SK-N-MC (cell line): ENCODE measurements at regions not wholly inside any gene's neighbourhood (a gene's known extent, or its start where the extent isn't known, plus 50 kb on each side); places are given as distances from the start of the nearest gene placed in this dataset.

ENCODE experiments used
- DNase-seq: peaks from one replicate; pipeline ENCODE4 v3.0.0-alpha.2; 2011; ENCODE audit warnings: low read depth, low spot score
- H3K27ac ChIP-seq: fragments of 200-600 bp; sonication (generic); 2 replicates; pipeline ENCODE4 v1.5.1; 2016; ENCODE audit warnings: mixed run types
- H3K36me3 ChIP-seq: fragments of 200-600 bp; sonication (generic); 2 replicates; pipeline ENCODE4 v1.6.1; 2017; ENCODE audit warnings: antibody characterized with exemption, low read length, mixed read lengths; ENCODE audit not compliant: insufficient read depth
- H3K4me3 ChIP-seq: fragments of 200-600 bp; sonication (generic); 2 replicates; pipeline ENCODE4 v1.5.1; 2016
- H3K9ac ChIP-seq: fragments of 200-600 bp; sonication (generic); 2 replicates; pipeline ENCODE4 v1.8.0; 2017; ENCODE audit warnings: mixed run types, mixed read lengths; ENCODE audit not compliant: insufficient read length
- H3K9me3 ChIP-seq: fragments of 200-600 bp; sonication (generic); 2 replicates; pipeline ENCODE4 v1.6.1; 2017; ENCODE audit warnings: low read depth, mild to moderate bottlenecking, antibody characterized with exemption, low read length, moderate library complexity, mixed read lengths
- EZH2 ChIP-seq: fragments of 200-600 bp; sonication (generic); IDR thresholded peaks from one replicate; pipeline ENCODE4 v1.6.1; 2017; ENCODE audit warnings: antibody characterized with exemption
- FOXP2 ChIP-seq: optimal IDR thresholded peaks from 2 replicates; pipeline ENCODE3; 2011; ENCODE audit warnings: mild to moderate bottlenecking, moderate library complexity; ENCODE audit not compliant: insufficient read depth; ENCODE audit errors: extremely low read length, control extremely low read depth
- POLR2AphosphoS5 ChIP-seq: IDR thresholded peaks from 2 replicates; pipeline ENCODE4 v1.6.1; 2012; ENCODE audit warnings: mild to moderate bottlenecking, low read depth, low read length, borderline replicate concordance

DNA sequence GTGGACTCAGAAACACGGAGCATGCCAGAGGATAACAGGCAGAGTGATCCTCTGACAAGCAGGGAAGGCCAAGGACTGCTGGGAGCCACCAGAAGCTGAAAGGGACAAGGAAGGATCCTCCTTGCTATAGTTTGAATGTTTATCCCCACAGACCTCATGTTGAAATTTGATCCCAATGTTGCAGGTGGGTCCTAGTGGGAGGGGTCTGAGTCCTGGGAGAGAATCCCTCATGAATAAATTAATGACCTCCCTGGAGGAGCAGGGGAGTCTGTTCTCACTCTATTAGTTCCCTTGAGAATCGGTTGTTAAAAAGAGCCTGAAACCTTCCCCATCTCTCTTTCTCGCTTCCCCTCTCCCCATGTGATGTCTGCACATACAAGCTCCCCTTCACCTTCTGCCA lies 124.4 kb downstream of the FBXO15 start:
- Histone ChIP-seq H3K27ac (no peak overlapping the region), H3K4me3 (no peak overlapping the region), H3K36me3 (no peaks in the 10 kb centered on the region), H3K9me3 (no peaks in the 10 kb centered on the region), H3K9ac (no peak overlapping the region)
- no peak for DNase-seq
- TF ChIP-seq POLR2AphosphoS5 (no peak), EZH2 (no peak), FOXP2 (no peak)

DNA sequence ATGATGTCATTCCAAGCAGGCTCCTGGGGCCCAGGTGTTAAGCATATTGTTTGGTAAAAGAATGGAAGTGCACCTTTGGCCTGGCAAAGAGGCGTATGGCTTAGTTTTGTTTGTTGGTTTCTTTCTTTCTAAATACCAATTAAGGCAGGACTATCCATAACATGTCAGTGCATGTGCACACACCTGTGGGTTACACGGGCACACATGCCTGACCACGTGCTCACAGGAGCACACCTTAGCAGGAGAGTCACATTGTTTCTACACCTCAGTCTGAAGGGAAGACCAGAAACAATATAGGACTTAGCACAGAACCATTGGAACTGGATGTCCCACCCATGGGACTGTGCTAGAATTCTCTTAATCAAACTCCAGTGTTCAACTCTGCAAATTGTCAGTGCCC lies 127.8 kb downstream of the FBXO15 start:
- Histone ChIP-seq H3K36me3 (no peaks in the 10 kb centered on the region), H3K27ac (no peak overlapping the region)
- TF ChIP-seq FOXP2 (no peak), EZH2 (no peak), POLR2AphosphoS5 (no peak)

DNA sequence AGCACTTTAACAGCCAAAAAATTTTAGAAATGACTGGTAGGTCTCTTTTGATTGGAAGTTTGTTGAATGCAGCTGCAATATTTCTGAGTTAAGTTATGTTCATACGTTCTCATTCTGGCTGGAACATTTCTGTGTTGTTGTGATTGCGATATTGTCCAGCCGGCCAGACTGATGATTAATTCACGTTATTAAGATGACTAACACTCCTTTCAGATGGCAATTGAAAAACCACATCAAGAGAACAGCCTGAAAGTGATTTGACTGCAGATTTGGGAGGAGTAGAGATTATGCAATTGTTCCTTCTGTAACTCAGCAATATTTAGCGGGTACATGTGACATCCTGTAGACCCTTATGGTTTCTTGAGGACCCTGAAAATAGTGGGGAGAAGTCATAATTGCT lies 133.7 kb downstream of the FBXO15 start:
- H3K4me3 ChIP-seq = no peak overlapping the region
- TF ChIP-seq FOXP2 (no peak), POLR2AphosphoS5 (no peak)

More for the DNA sequence above, 127.8 kb downstream of the FBXO15 start:
- DNase-seq = no peak
- Histone ChIP-seq H3K9ac (no peak overlapping the region), H3K9me3 (no peaks in the 10 kb centered on the region), H3K4me3 (no peak overlapping the region)

DNA sequence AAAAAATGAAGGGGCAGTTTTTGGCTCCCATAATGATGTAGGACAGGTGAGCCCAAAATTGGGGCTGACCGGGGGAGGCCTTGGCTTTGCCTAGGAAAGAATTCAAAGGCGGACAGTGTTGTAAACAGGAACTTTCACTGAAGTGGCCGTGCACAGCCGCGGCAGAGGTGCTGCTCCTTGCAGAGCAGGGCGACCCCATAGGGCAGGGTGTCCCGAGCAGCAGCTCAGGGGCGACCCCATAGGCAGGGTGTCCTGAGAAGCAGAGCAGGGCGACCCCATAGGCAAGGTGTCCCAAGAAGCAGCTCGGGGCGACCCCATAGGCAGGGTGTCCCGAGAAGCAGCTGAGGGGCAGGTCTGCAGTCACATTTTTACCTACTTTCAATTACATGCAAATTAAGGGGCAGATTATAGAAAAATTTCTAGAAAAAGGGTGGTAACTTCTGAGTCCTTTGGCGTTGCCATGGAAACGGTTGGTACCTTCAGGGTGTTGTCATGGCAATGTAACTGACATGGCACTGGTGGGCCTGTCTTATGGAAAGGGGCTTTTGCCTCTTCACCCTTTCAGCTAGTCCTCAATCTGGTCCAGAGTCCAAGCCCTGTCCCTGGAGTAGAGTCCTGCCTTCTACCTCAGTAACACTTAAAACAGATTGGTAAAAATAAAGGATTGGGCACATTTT lies 134.5 kb downstream of the FBXO15 start:
- Histone ChIP-seq H3K4me3 (no peak overlapping the region), H3K9me3 (no peaks in the 10 kb centered on the region), H3K27ac (no peak overlapping the region), H3K9ac (no peak overlapping the region), H3K36me3 (no peaks in the 10 kb centered on the region)
- DNase-seq = no peak
- TF ChIP-seq EZH2 (no peak), FOXP2 (no peak), POLR2AphosphoS5 (no peak)

More for the DNA sequence above, 133.7 kb downstream of the FBXO15 start:
- no peaks in the 10 kb centered on the region for H3K36me3 ChIP-seq
- no peaks in the 10 kb centered on the region for H3K9me3 ChIP-seq
- no peak overlapping the region for H3K27ac ChIP-seq
- H3K9ac ChIP-seq = no peak overlapping the region
- no peak for DNase-seq

DNA sequence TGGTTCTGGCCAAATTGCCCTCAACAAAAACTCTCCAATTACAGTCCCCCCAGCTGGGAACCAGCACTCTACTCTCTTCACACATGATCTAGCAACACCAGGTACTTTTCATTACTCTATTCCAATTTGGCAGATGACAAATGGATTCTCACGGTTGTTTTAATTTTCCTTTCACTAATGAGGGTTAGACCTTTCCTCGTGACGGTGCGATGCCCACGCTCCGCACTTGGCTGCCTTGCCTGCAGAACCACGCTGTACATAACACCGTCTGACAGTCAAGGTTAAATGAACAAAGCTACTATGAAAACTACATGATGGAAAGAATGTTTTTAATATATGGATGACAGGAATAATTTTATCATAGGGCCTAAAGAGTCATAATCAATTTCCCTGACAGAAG lies 141.5 kb downstream of the FBXO15 start:
- Histone ChIP-seq H3K9ac (no peak overlapping the region), H3K9me3 (no peaks in the 10 kb centered on the region), H3K36me3 (no peaks in the 10 kb centered on the region), H3K27ac (no peak overlapping the region), H3K4me3 (no peak overlapping the region)
- TF ChIP-seq POLR2AphosphoS5 (no peak), EZH2 (no peak), FOXP2 (no peak)
- DNase-seq = no peak

DNA sequence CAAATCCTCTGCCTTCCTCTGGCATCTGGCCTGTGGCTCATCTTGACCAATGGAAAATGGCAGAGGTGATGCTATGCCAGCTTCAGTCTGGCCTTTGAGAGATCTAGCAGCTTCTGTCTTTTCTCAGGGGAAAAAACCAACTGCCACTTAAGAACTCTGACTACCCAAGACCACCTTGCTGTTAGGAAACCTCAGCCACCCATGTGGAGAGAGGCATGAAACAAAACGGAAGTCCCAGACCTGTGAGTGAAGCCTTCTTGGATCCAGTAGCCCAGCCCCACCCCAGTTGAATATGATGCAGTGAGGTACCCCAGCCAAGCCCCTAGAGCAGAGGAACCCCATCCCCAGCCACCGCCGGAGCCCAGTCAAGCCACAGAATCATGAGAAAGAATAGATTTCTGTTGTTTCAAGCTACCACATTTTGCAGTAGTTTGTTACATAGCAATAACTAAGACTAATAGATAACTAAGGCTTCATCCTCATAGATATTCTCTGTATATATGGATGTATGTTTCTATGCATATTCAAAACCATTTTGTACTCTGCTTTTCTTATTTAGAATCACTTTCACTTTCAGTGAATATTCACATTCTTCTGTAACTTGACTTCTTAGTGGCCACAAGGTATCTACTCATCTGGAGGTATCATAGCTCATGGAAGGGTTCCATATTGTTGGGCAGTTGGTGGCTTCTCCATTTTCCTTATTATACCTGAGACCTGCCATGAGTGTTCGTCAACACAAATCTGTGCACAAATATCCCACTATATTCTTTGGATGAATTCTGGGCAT lies 142.1 kb downstream of the FBXO15 start:
- no peaks in the 10 kb centered on the region for H3K9me3 ChIP-seq
- TF ChIP-seq EZH2 (no peak), FOXP2 (no peak), POLR2AphosphoS5 (no peak)
- H3K9ac ChIP-seq = no peak overlapping the region
- no peak for DNase-seq
- H3K27ac ChIP-seq = no peak overlapping the region
- H3K36me3 ChIP-seq = no peaks in the 10 kb centered on the region
- no peak overlapping the region for H3K4me3 ChIP-seq

DNA sequence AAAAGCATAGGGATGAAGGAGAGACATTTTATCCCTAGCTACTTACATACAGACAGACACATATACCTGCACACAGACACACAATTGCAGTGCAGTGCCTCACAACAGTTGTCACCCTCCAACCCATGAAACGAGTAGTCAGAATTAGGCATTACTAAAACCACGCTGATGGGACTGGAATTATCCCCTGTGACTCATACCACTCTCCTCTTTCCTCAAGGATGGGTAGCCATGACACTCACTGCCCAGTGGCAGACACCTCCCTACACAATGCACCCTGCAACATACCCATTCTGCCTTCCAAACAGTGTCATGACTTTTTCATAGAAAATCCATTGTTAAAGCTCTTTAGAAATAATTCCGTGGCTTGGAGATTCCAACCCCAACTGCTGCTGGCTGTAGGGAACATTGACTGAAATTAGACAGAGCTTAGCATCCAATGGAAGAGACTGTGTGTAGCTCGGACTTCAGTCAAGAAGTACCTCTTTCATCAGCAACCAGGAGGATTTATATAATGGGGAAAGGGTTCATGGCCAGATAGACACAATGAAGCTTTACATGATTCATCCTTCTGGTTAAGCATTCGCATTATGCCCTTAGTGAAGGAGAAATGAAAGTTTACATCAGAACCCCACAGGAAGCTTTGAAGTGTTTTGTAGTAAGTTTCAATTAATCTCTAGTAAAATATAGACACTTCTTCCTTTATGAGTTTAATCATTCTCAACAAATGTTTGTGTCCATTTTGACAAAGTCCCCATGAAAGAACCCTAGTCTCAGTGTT lies 155.2 kb downstream of the FBXO15 start:
- no peak overlapping the region for H3K9ac ChIP-seq
- no peak for DNase-seq
- H3K36me3 ChIP-seq = no peaks in the 10 kb centered on the region
- H3K9me3 ChIP-seq = no peaks in the 10 kb centered on the region
- TF ChIP-seq FOXP2 (no peak), EZH2 (no peak), POLR2AphosphoS5 (no peak)
- no peak overlapping the region for H3K4me3 ChIP-seq
- H3K27ac ChIP-seq = no peak overlapping the region

DNA sequence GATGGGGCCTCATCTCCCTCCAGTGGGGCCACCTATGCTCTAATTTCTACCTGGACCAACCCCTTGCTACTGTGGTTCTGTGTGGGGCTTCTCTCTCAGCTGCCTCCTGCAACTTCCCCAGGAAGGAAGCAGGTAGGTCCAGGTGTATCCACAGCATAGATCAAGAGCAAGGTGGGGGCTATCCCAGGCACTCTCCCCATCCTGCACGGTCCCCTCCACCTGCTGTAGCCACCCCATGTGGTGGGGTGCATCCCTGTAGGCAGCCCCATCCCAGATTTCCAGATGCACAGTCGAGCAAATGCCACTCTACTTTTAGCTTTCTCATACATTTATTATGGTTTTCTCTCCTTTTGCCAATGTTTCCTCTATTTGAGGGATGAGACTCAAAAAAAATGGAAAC lies 156.1 kb downstream of the FBXO15 start:
- TF ChIP-seq EZH2 (no peak), POLR2AphosphoS5 (no peak), FOXP2 (no peak)
- Histone ChIP-seq H3K27ac (no peak overlapping the region), H3K9ac (no peak overlapping the region), H3K4me3 (no peak overlapping the region), H3K9me3 (no peaks in the 10 kb centered on the region), H3K36me3 (no peaks in the 10 kb centered on the region)
- no peak for DNase-seq
